ENCODE measurements at regions not wholly inside any gene's neighbourhood (a gene's known extent, or its start where the extent isn't known, plus 50 kb on each side); places are given as distances from the start of the nearest gene placed in this dataset.

- Mint-ChIP-seq H3K27me3 (ENCODE audit: insufficient read depth) (no peaks in the 10 kb centered on the region), H3K36me3 (ENCODE audit: low read depth) (peaks cover 4% of the 10 kb centered on the region; the same call in 1 of the 2 replicates), H3K4me3 (no peak overlapping the region), H3K27ac (no peak overlapping the region), H3K4me1 (ENCODE audit: low read depth) (no peaks in the 10 kb centered on the region), H3K9me3 (peaks cover 30% of the 10 kb centered on the region)
- DNase-seq: no peak
- TF ChIP-seq, protein P1, sequence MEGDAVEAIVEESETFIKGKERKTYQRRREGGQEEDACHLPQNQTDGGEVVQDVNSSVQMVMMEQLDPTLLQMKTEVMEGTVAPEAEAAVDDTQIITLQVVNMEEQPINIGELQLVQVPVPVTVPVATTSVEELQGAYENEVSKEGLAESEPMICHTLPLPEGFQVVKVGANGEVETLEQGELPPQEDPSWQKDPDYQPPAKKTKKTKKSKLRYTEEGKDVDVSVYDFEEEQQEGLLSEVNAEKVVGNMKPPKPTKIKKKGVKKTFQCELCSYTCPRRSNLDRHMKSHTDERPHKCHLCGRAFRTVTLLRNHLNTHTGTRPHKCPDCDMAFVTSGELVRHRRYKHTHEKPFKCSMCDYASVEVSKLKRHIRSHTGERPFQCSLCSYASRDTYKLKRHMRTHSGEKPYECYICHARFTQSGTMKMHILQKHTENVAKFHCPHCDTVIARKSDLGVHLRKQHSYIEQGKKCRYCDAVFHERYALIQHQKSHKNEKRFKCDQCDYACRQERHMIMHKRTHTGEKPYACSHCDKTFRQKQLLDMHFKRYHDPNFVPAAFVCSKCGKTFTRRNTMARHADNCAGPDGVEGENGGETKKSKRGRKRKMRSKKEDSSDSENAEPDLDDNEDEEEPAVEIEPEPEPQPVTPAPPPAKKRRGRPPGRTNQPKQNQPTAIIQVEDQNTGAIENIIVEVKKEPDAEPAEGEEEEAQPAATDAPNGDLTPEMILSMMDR (IDR thresholded peaks at IDR 0.05): no peak
Observed at GRCh38 chr14:97813556-97813955, 1016.4 kb downstream of the VRK1 start.

- no peaks in the 10 kb centered on the region; the same call in 1 of the 2 replicates for H3K36me3 Mint-ChIP-seq (ENCODE audit: low read depth)
- no peaks in the 10 kb centered on the region for H3K4me1 Mint-ChIP-seq (ENCODE audit: low read depth)
- no peak overlapping the region for H3K4me3 Mint-ChIP-seq
- TF ChIP-seq, protein P1 (IDR thresholded peaks at IDR 0.05): no peak
- no peak for DNase-seq
- no peak overlapping the region for H3K27ac Mint-ChIP-seq
- peaks cover 52% of the 10 kb centered on the region for H3K9me3 Mint-ChIP-seq
- no peaks in the 10 kb centered on the region; the same call in 1 of the 2 replicates for H3K27me3 Mint-ChIP-seq (ENCODE audit: insufficient read depth)
Observed at GRCh38 chr14:97820781-97821180, 1023.6 kb downstream of the VRK1 start.

DNA sequence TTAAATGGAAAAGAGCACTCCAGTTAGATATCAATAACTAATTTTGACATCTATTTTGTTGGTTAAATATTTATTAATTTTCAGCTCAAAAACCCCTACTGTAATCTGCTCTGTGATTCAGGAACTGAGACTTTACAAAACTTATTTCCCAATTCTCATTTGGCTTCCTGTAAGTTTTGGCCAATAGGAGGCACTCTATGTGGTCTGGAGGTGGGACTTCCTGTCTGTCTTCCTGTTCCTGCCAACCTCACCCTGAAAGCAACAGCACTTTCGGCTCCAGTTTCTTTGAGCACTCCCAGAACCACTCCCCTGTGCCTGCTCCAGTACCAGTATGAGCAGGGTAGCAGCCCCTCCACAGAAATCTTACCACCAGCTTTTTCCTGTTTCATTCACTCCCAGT is 1027.0 kb downstream of the VRK1 start:
- peaks cover 52% of the 10 kb centered on the region for H3K9me3 Mint-ChIP-seq
- no peaks in the 10 kb centered on the region; the same call in 1 of the 2 replicates for H3K36me3 Mint-ChIP-seq (ENCODE audit: low read depth)
- H3K27me3 Mint-ChIP-seq (ENCODE audit: insufficient read depth): no peaks in the 10 kb centered on the region; the same call in 1 of the 2 replicates
- H3K27ac Mint-ChIP-seq: no peak overlapping the region
- no peaks in the 10 kb centered on the region for H3K4me1 Mint-ChIP-seq (ENCODE audit: low read depth)
- H3K4me3 Mint-ChIP-seq: no peak overlapping the region
- no peak for DNase-seq
- TF ChIP-seq, protein P1 (IDR thresholded peaks at IDR 0.05): no peak

- no peak for DNase-seq
- Mint-ChIP-seq H3K4me3 (no peak overlapping the region), H3K27ac (no peak overlapping the region), H3K9me3 (peaks cover 54% of the 10 kb centered on the region), H3K36me3 (ENCODE audit: low read depth) (peaks cover 6% of the 10 kb centered on the region; the same call in 1 of the 2 replicates), H3K27me3 (ENCODE audit: insufficient read depth) (no peaks in the 10 kb centered on the region; the same call in 1 of the 2 replicates), H3K4me1 (ENCODE audit: low read depth) (no peaks in the 10 kb centered on the region)
- TF ChIP-seq, protein P1 (IDR thresholded peaks at IDR 0.05): no peak
Observed at GRCh38 chr14:97827746-97828145, 1030.6 kb downstream of the VRK1 start.

GRCh38 chr14:97832776-97833175 is 1035.6 kb downstream of the VRK1 start:
- Mint-ChIP-seq H3K9me3 (peaks cover 76% of the 10 kb centered on the region), H3K27ac (no peak overlapping the region), H3K36me3 (ENCODE audit: low read depth) (peaks cover 6% of the 10 kb centered on the region; the same call in 1 of the 2 replicates), H3K27me3 (ENCODE audit: insufficient read depth) (no peaks in the 10 kb centered on the region; the same call in 1 of the 2 replicates), H3K4me1 (ENCODE audit: low read depth) (no peaks in the 10 kb centered on the region), H3K4me3 (no peak overlapping the region)
- TF ChIP-seq, protein P1 (IDR thresholded peaks at IDR 0.05): no peak
- no peak for DNase-seq

DNA sequence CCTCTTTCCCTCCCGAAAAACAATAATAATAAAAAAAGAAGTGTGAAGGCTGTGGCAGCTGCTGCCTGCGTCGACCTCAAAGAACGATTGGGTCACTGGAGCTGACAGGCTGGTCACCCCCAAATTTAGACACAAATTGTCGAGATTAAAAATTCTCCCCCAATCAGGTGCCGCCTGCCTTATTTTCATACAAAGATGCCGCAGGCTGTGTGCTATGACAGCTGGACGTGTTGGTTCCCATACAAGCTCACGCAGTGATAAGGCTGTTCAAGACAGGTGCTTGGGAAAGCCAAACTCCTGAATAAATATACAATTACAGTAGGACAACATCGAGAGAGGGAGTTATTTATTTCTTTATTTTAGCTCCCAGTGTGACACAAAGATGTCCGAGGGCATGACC is 1041.8 kb downstream of the VRK1 start:
- Mint-ChIP-seq H3K4me3 (no peak overlapping the region), H3K4me1 (ENCODE audit: low read depth) (no peaks in the 10 kb centered on the region), H3K27ac (no peak overlapping the region), H3K36me3 (ENCODE audit: low read depth) (no peaks in the 10 kb centered on the region), H3K9me3 (peaks cover 72% of the 10 kb centered on the region), H3K27me3 (ENCODE audit: insufficient read depth) (no peaks in the 10 kb centered on the region)
- TF ChIP-seq, protein P1 (IDR thresholded peaks at IDR 0.05): no peak
- DNase-seq: no peak
